Left renal cortex interstitium (tissue), 4 donors: ENCODE measurements at regions not wholly inside any gene's neighbourhood (a gene's known extent, or its start where the extent isn't known, plus 50 kb on each side); places are given as distances from the start of the nearest gene placed in this dataset.
"Not testable (repeated sequence)": the region's sequence is repeated elsewhere in the genome, so short reads cannot be mapped to it uniquely, and the experiment has no call there.

ENCODE experiments used
- DNase-seq, 4 donors: peaks; one replicate each; pipeline ENCODE4 v3.0.0-alpha.2; 2013; ENCODE audit warnings: low read depth in 4 of 4, low spot score in 2 of 4, missing footprints in 1 of 4

GRCh38 chr22:22795639-22796038 is 92.0 kb upstream of the IGLL5 start:
- not testable (repeated sequence) for DNase-seq

- DNase-seq: no peak
These were observed 90.9 kb upstream of the IGLL5 start for GRCh38 chr22:22796724-22797123.

- DNase-seq: no peak
These were observed 89.4 kb upstream of the IGLL5 start for GRCh38 chr22:22798232-22798616.

- DNase-seq: no peak
These were observed 88.9 kb upstream of the IGLL5 start for GRCh38 chr22:22798716-22799115.

GRCh38 chr22:22799561-22799960 is 88.1 kb upstream of the IGLL5 start:
- DNase-seq: no peak

GRCh38 chr22:22800716-22801115 is 86.9 kb upstream of the IGLL5 start:
- DNase-seq: no peak

GRCh38 chr22:22802339-22802970 is 85.2 kb upstream of the IGLL5 start:
- DNase-seq: no peak

- no peak for DNase-seq
These were observed 84.2 kb upstream of the IGLL5 start for GRCh38 chr22:22803285-22803853.

- peak in 2 of 4 donors; percentile 5 to 33 for DNase-seq
These were observed 77.6 kb upstream of the IGLL5 start for GRCh38 chr22:22810018-22810427.

- no peak for DNase-seq
These were observed 77.1 kb upstream of the IGLL5 start for GRCh38 chr22:22810471-22810870.

- DNase-seq: no peak
These were observed 76.3 kb upstream of the IGLL5 start for GRCh38 chr22:22811016-22812009.

- DNase-seq: no peak
These were observed 75.3 kb upstream of the IGLL5 start for GRCh38 chr22:22812031-22812905.

- no peak for DNase-seq
These were observed 74.2 kb upstream of the IGLL5 start for GRCh38 chr22:22813126-22814075.

GRCh38 chr22:22814666-22815396 is 72.8 kb upstream of the IGLL5 start:
- no peak for DNase-seq

- DNase-seq: no peak
These were observed 72.0 kb upstream of the IGLL5 start for GRCh38 chr22:22815397-22816170.

GRCh38 chr22:22816171-22816514 is 71.5 kb upstream of the IGLL5 start:
- DNase-seq: no peak

- DNase-seq: no peak
These were observed 70.7 kb upstream of the IGLL5 start for GRCh38 chr22:22816766-22817410.
